Keratinocyte (primary cell): ENCODE measurements at regions not wholly inside any gene's neighbourhood (a gene's known extent, or its start where the extent isn't known, plus 50 kb on each side); places are given as distances from the start of the nearest gene placed in this dataset.

Experiments
- DNase-seq: peaks from one replicate; pipeline ENCODE4 v3.0.0-alpha.2; 2011; ENCODE audit warnings: low read depth, missing footprints, low spot score
- FAIRE-seq: peaks from 2 replicates; lab custom pipeline; 2011; peaks lifted over from hg19 to GRCh38; lab: Jason Lieb, UNC
- H2AFZ ChIP-seq: 2 replicates; pipeline ENCODE4 v1.6.0; 2012; ENCODE audit warnings: low read length, control low read depth, inconsistent platforms; ENCODE audit not compliant: control insufficient read depth
- H3K27ac ChIP-seq: 2 replicates; pipeline ENCODE4 v1.5.1; 2011; ENCODE audit warnings: low read length; ENCODE audit not compliant: control insufficient read depth, insufficient read depth
- H3K27me3 ChIP-seq: 3 replicates; pipeline ENCODE4 v1.6.0; 2011; ENCODE audit warnings: low read length; ENCODE audit not compliant: control insufficient read depth, insufficient read depth; ENCODE audit errors: extremely low read depth
- H3K36me3 ChIP-seq, 2 experiments: 2 replicates in 1 of 2; 3 replicates in 1 of 2; pipeline ENCODE4 v1.5.1; 2011; ENCODE audit warnings: low read length in 2 of 2, mild to moderate bottlenecking in 1 of 2; ENCODE audit not compliant: control insufficient read depth in 2 of 2, insufficient read depth in 2 of 2; ENCODE audit errors: extremely low read depth in 1 of 2
- H3K4me1 ChIP-seq: 3 replicates; pipeline ENCODE4 v1.5.1; 2011; ENCODE audit warnings: low read length; ENCODE audit not compliant: control insufficient read depth, insufficient read depth; ENCODE audit errors: extremely low read depth
- H3K4me2 ChIP-seq: 3 replicates; pipeline ENCODE4 v1.6.0; 2011; ENCODE audit warnings: low read depth, low read length; ENCODE audit not compliant: control insufficient read depth, insufficient read depth; ENCODE audit errors: extremely low read depth
- H3K4me3 ChIP-seq, 3 experiments: fragments of 200-600 bp in 1 of 3; sonication (generic) in 1 of 3; 2 replicates in 2 of 3; 3 replicates in 1 of 3; pipeline ENCODE4 v1.5.1; 2011 to 2016; ENCODE audit warnings: low read length in 3 of 3, mild to moderate bottlenecking in 3 of 3, control low read depth in 2 of 3, inconsistent platforms in 1 of 3, low read depth in 1 of 3, mixed read lengths in 1 of 3, mixed run types in 1 of 3, moderate library complexity in 1 of 3; ENCODE audit not compliant: control insufficient read depth in 2 of 3, insufficient read depth in 2 of 3; ENCODE audit errors: extremely low read depth in 1 of 3
- H3K79me2 ChIP-seq: 2 replicates; pipeline ENCODE4 v1.6.0; 2012; ENCODE audit warnings: low read length; ENCODE audit not compliant: control insufficient read depth, insufficient read depth
- H3K9ac ChIP-seq: 3 replicates; pipeline ENCODE4 v1.6.0; 2011; ENCODE audit warnings: low read length; ENCODE audit not compliant: control insufficient read depth, insufficient read depth; ENCODE audit errors: extremely low read depth
- H3K9me1 ChIP-seq: 3 replicates; pipeline ENCODE4 v1.6.0; 2011; ENCODE audit warnings: low read length; ENCODE audit not compliant: control insufficient read depth, insufficient read depth; ENCODE audit errors: extremely low read depth
- H3K9me3 ChIP-seq: 2 replicates; pipeline ENCODE4 v1.5.1; 2012; ENCODE audit warnings: low read depth, low read length; ENCODE audit not compliant: control insufficient read depth
- H4K20me1 ChIP-seq: 3 replicates; pipeline ENCODE4 v1.6.0; 2011; ENCODE audit warnings: low read length; ENCODE audit not compliant: control insufficient read depth, insufficient read depth; ENCODE audit errors: extremely low read depth
- CTCF ChIP-seq, 3 experiments: IDR thresholded peaks in 1 of 3; conservative IDR thresholded peaks in 1 of 3; optimal IDR thresholded peaks in 1 of 3; 2 replicates in 2 of 3; 3 replicates in 1 of 3; pipeline versions ENCODE3 to v1.5.1; 2011; ENCODE audit warnings: low read length in 3 of 3, mild to moderate bottlenecking in 3 of 3, moderate library complexity in 2 of 3, control low read depth in 1 of 3, inconsistent platforms in 1 of 3; ENCODE audit not compliant: insufficient read depth in 2 of 3; ENCODE audit errors: extremely low read depth in 1 of 3
- EZH2 ChIP-seq: IDR thresholded peaks from one replicate; pipeline ENCODE4 v1.6.1; 2012; ENCODE audit warnings: inconsistent platforms, mild to moderate bottlenecking, low read length, moderate library complexity
- dilution Hi-C: fragments of 300-500 bp; cut with MboI; formaldehyde crosslinking; loops from one replicate; pipeline ENCODE4 v1.7.0; 2020; ENCODE audit warnings: low sequenced_read_pairs; ENCODE audit not compliant: extremely low pct_ligation_motif_present

- Histone ChIP-seq H3K9ac (no peak overlapping the region), H3K4me2 (peak overlapping the region; percentile 52), H4K20me1 (no peaks in the 10 kb centered on the region), H3K79me2 (no peaks in the 10 kb centered on the region), H3K27ac (no peak overlapping the region), H3K4me1 (peaks cover 13% of the 10 kb centered on the region), H2AFZ (no peak overlapping the region), H3K9me1 (no peaks in the 10 kb centered on the region), H3K9me3 (no peaks in the 10 kb centered on the region), H3K36me3 (no peaks in the 10 kb centered on the region), H3K4me3 (no peak overlapping the region), H3K27me3 (no peaks in the 10 kb centered on the region)
- DNase-seq = no peak
- no peak for FAIRE-seq
- no peak for TF ChIP-seq EZH2
- dilution Hi-C loops = no loop called here
Measured at GRCh38 chr2:180662941-180663471, 317.4 kb upstream of the UBE2E3 start.

- Histone ChIP-seq H4K20me1 (no peaks in the 10 kb centered on the region), H3K36me3 (no peaks in the 10 kb centered on the region), H2AFZ (no peak overlapping the region), H3K27ac (no peak overlapping the region), H3K4me2 (peak overlapping the region; percentile 52), H3K9ac (no peak overlapping the region), H3K9me1 (no peaks in the 10 kb centered on the region), H3K79me2 (no peaks in the 10 kb centered on the region), H3K9me3 (no peaks in the 10 kb centered on the region), H3K4me1 (peaks cover 16% of the 10 kb centered on the region), H3K27me3 (no peaks in the 10 kb centered on the region), H3K4me3 (no peak overlapping the region)
- dilution Hi-C loops = no loop called here
- TF ChIP-seq EZH2 (no peak), CTCF (optimal IDR thresholded peaks at IDR 0.05 in 1 of 3, IDR thresholded peaks at IDR 0.05 in 1 of 3, conservative IDR thresholded peaks at IDR 0.05 in 1 of 3; ENCODE audit: extremely low read depth in 1 of 3, insufficient read depth in 2 of 3, low read length in 3 of 3) (no peak)
- DNase-seq (no peak), FAIRE-seq (peak; percentile 63)
Measured at GRCh38 chr2:180662521-180662920, 317.9 kb upstream of the UBE2E3 start.

- no peak overlapping the region for H3K4me3 ChIP-seq
Measured at GRCh38 chr2:180661686-180662030, 318.7 kb upstream of the UBE2E3 start.

More at GRCh38 chr2:180661686-180662030, 318.7 kb upstream of the UBE2E3 start:
- H3K27me3 ChIP-seq = no peaks in the 10 kb centered on the region
- DNase-seq (no peak), FAIRE-seq (no peak)
- no peaks in the 10 kb centered on the region for H4K20me1 ChIP-seq
- H3K4me2 ChIP-seq = no peak overlapping the region
- H3K27ac ChIP-seq = no peak overlapping the region
- H3K9me3 ChIP-seq = no peaks in the 10 kb centered on the region
- dilution Hi-C loops = no loop called here
- H3K4me1 ChIP-seq = peaks cover 24% of the 10 kb centered on the region
- H3K36me3 ChIP-seq = no peaks in the 10 kb centered on the region
- H3K9ac ChIP-seq = no peak overlapping the region
- no peak overlapping the region for H2AFZ ChIP-seq
- TF ChIP-seq CTCF (optimal IDR thresholded peaks at IDR 0.05 in 1 of 3, IDR thresholded peaks at IDR 0.05 in 1 of 3, conservative IDR thresholded peaks at IDR 0.05 in 1 of 3; ENCODE audit: extremely low read depth in 1 of 3, insufficient read depth in 2 of 3, low read length in 3 of 3) = no peak
- no peak for TF ChIP-seq EZH2
- H3K9me1 ChIP-seq = no peaks in the 10 kb centered on the region
- no peaks in the 10 kb centered on the region for H3K79me2 ChIP-seq
